ENCODE measurements at regions not wholly inside any gene's neighbourhood (a gene's known extent, or its start where the extent isn't known, plus 50 kb on each side); places are given as distances from the start of the nearest gene placed in this dataset.
"Not testable (repeated sequence)": the region's sequence is repeated elsewhere in the genome, so short reads cannot be mapped to it uniquely, and the experiment has no call there.

- DNase-seq (ENCODE audit: low read depth in 3 of 3), result no peak
Observed at GRCh38 chr6:150739711-150740349, 125.7 kb upstream of the MTHFD1L start.

- no peak for DNase-seq (ENCODE audit: low read depth in 3 of 3)
Observed at GRCh38 chr6:150740453-150740852, 125.0 kb upstream of the MTHFD1L start.

GRCh38 chr6:150741633-150742200 lies 123.8 kb upstream of the MTHFD1L start:
- DNase-seq (ENCODE audit: low read depth in 3 of 3), result no peak

- DNase-seq (ENCODE audit: low read depth in 3 of 3), result no peak
Observed at GRCh38 chr6:150744522-150745260, 120.8 kb upstream of the MTHFD1L start.

GRCh38 chr6:150745896-150746295 lies 119.6 kb upstream of the MTHFD1L start:
- DNase-seq (ENCODE audit: low read depth in 3 of 3), result no peak

- no peak for DNase-seq (ENCODE audit: low read depth in 3 of 3)
Observed at GRCh38 chr6:150747155-150747554, 118.3 kb upstream of the MTHFD1L start.

- no peak for DNase-seq (ENCODE audit: low read depth in 3 of 3)
Observed at GRCh38 chr6:150749091-150749670, 116.3 kb upstream of the MTHFD1L start.

- no peak for DNase-seq (ENCODE audit: low read depth in 3 of 3)
Observed at GRCh38 chr6:150751296-150751695, 114.2 kb upstream of the MTHFD1L start.

GRCh38 chr6:150752409-150752808 lies 113.1 kb upstream of the MTHFD1L start:
- DNase-seq (ENCODE audit: low read depth in 3 of 3), result no peak

- DNase-seq (ENCODE audit: low read depth in 3 of 3), result no peak
Observed at GRCh38 chr6:150753371-150754064, 112.0 kb upstream of the MTHFD1L start.

- no peak for DNase-seq (ENCODE audit: low read depth in 3 of 3)
Observed at GRCh38 chr6:150755042-150755441, 110.5 kb upstream of the MTHFD1L start.

- no peak for DNase-seq (ENCODE audit: low read depth in 3 of 3)
Observed at GRCh38 chr6:150755524-150755923, 110.0 kb upstream of the MTHFD1L start.

GRCh38 chr6:150756173-150756572 lies 109.3 kb upstream of the MTHFD1L start:
- no peak for DNase-seq (ENCODE audit: low read depth in 3 of 3)

GRCh38 chr6:150757807-150758206 lies 107.7 kb upstream of the MTHFD1L start:
- not testable (repeated sequence) for DNase-seq (ENCODE audit: low read depth in 3 of 3)

GRCh38 chr6:150759483-150759882 lies 106.0 kb upstream of the MTHFD1L start:
- DNase-seq (ENCODE audit: low read depth in 3 of 3), result no peak

GRCh38 chr6:150761771-150762170 lies 103.7 kb upstream of the MTHFD1L start:
- no peak for DNase-seq (ENCODE audit: low read depth in 3 of 3)

- no peak for DNase-seq (ENCODE audit: low read depth in 3 of 3)
Observed at GRCh38 chr6:150764334-150765066, 101.0 kb upstream of the MTHFD1L start.

- DNase-seq (ENCODE audit: low read depth in 3 of 3), result no peak
Observed at GRCh38 chr6:150765067-150765764, 100.3 kb upstream of the MTHFD1L start.

GRCh38 chr6:150766201-150766997 lies 99.1 kb upstream of the MTHFD1L start:
- no peak for DNase-seq (ENCODE audit: low read depth in 3 of 3)

- no peak for DNase-seq (ENCODE audit: low read depth in 3 of 3)
Observed at GRCh38 chr6:150767161-150767560, 98.3 kb upstream of the MTHFD1L start.
